Aorta (tissue), 5 donors: ENCODE measurements at regions not wholly inside any gene's neighbourhood (a gene's known extent, or its start where the extent isn't known, plus 50 kb on each side); places are given as distances from the start of the nearest gene placed in this dataset.

Source experiments
- ATAC-seq: fragments of 200-7000 bp; cut with Tn5 transposase; one replicate; pipeline ENCODE4 v1.9.1; 2022; ENCODE audit warnings: moderate library complexity; ENCODE audit not compliant: low FRiP score
- DNase-seq, 2 donors: peaks; one replicate each; pipeline ENCODE4 v3.0.0-alpha.2; 2020
- H3K27ac ChIP-seq, 2 donors: one replicate each; pipeline ENCODE4 v1.5.1; 2013; ENCODE audit warnings: low read length in 2 of 2, mild to moderate bottlenecking in 2 of 2, moderate library complexity in 2 of 2, control low read depth in 1 of 2, inconsistent platforms in 1 of 2, low read depth in 1 of 2
- H3K27me3 ChIP-seq, 2 donors: one replicate each; pipeline ENCODE4 v1.6.1; 2013; ENCODE audit warnings: control low read depth in 1 of 2, low read length in 1 of 2, mild to moderate bottlenecking in 1 of 2, moderate library complexity in 1 of 2; ENCODE audit not compliant: insufficient read depth in 2 of 2, control insufficient read depth in 1 of 2
- H3K36me3 ChIP-seq, 2 donors: one replicate each; pipeline ENCODE4 v1.6.1; 2013; ENCODE audit warnings: control low read depth in 1 of 2, low read length in 1 of 2, mild to moderate bottlenecking in 1 of 2; ENCODE audit not compliant: insufficient read depth in 2 of 2, control insufficient read depth in 1 of 2
- H3K4me1 ChIP-seq, 2 donors: one replicate each; pipeline ENCODE4 v1.6.1; 2013; ENCODE audit warnings: low read length in 2 of 2, control low read depth in 1 of 2, mild to moderate bottlenecking in 1 of 2, moderate library complexity in 1 of 2; ENCODE audit not compliant: insufficient read depth in 2 of 2, control insufficient read depth in 1 of 2
- H3K4me3 ChIP-seq, 2 donors: one replicate each; pipeline ENCODE4 v1.5.1; 2013; ENCODE audit warnings: low read length in 2 of 2, control low read depth in 1 of 2, mild to moderate bottlenecking in 1 of 2
- H3K9me3 ChIP-seq: one replicate; pipeline ENCODE4 v1.6.1; 2013; ENCODE audit warnings: mild to moderate bottlenecking, low read length; ENCODE audit not compliant: control insufficient read depth
- WGBS, 2 donors: extraction: QIAGEN DNeasy Blood & Tissue Kit; methylation state at CpG; one replicate each; pipeline ENCODE4 v1.1.7; 2013; 5-methylcytosine and 5-hydroxymethylcytosine counted together
- intact Hi-C, 2 donors: fragments of 100-400 bp; cut with DNase I; formaldehyde crosslinking; loops; one replicate each; pipeline versions ENCODE4 v1.14.2 to v1.15.0; 2022
- donor health status: healthy with polysubstance abuse.
- donor health status: Bipolar disorder and iron deficiency.
- donor health status: DM: no; HTN: no; CAD: no.
- donor health status: DM: no; HTN: no; CAD: no.
- donor health status: DM: yes; HTN: yes; CAD: no.

DNA sequence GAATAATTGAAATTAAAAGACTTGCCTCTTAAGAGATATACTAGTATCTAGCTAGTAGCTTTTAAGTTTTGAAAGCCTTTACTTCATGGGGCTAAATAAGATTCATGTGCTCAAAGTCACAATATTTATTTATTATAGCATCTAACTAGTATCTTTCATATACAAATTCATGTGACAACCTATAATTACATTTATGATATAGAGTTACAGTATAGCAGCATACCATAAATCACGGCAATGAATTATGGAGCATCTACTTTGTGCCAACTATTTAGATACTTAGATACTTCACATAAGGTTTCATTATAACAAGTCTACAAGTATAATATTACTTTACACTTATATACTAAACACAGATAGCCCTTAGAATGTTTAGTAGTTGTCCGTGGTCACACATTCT, 229.4 kb downstream of the TPRG1 start:
- intact Hi-C loops, result no loop called here
- Histone ChIP-seq H3K4me3 (no peak overlapping the region), H3K4me1 (no peaks in the 10 kb centered on the region), H3K36me3 (no peaks in the 10 kb centered on the region), H3K9me3 (no peaks in the 10 kb centered on the region), H3K27me3 (no peaks in the 10 kb centered on the region), H3K27ac (no peak overlapping the region)
- ATAC-seq (no peak), DNase-seq (no peak)
- WGBS, 2 donors, result 97 to 100% methylated on average over 2 of the region's 2 CpGs

DNA sequence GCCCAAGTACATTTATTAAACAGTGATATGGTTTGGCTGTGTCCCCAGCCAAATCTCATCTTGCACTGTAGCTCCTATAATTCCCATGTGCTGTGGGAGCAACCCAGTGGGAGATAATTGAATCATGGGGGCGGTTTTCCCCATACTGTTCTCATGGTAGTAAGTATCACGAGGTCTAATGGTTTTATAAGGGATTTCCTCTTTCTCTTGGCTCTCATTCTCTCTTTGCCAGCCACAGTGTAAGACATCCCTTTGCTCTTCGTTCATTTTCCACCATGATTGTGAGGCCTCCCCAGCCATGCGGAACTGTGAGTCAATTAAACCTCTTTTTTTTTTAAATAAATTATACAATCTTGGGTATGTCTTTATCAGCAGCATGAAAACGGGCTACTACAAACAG, 228.0 kb upstream of the TP63 start:
- intact Hi-C loops, result no loop called here
- WGBS, 2 donors, result 82 to 88% methylated on average over 5 of the region's 5 CpGs
- DNase-seq (no peak), ATAC-seq (no peak)
- Histone ChIP-seq H3K36me3 (no peaks in the 10 kb centered on the region), H3K4me1 (no peaks in the 10 kb centered on the region), H3K27me3 (no peaks in the 10 kb centered on the region), H3K9me3 (no peaks in the 10 kb centered on the region), H3K27ac (no peak overlapping the region), H3K4me3 (no peak overlapping the region)

DNA sequence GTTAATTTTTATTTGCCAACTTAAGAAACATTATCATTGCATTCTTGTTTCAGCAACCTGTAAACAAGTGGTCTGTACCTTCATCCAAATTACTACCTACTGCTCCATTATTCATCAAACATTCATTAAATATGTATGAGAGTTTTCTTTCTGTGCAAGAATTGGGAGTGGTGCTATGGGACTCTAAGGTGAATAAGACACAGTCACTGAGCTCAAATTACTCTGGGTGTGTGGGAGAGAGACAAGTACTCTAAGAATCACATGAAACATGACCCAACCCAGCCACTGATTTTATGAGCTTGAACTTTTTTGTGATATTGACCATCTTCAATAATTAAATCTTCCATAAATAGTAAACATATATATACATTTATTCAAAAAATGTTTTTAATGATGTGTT, 227.2 kb upstream of the TP63 start:
- intact Hi-C loops, result no loop called here
- no peaks in the 10 kb centered on the region for H3K4me1 ChIP-seq
- no peaks in the 10 kb centered on the region for H3K9me3 ChIP-seq
- ATAC-seq (no peak), DNase-seq (no peak)
- H3K27ac ChIP-seq, result no peak overlapping the region
- H3K36me3 ChIP-seq, result no peaks in the 10 kb centered on the region
- H3K27me3 ChIP-seq, result no peaks in the 10 kb centered on the region
- H3K4me3 ChIP-seq, result no peak overlapping the region

DNA sequence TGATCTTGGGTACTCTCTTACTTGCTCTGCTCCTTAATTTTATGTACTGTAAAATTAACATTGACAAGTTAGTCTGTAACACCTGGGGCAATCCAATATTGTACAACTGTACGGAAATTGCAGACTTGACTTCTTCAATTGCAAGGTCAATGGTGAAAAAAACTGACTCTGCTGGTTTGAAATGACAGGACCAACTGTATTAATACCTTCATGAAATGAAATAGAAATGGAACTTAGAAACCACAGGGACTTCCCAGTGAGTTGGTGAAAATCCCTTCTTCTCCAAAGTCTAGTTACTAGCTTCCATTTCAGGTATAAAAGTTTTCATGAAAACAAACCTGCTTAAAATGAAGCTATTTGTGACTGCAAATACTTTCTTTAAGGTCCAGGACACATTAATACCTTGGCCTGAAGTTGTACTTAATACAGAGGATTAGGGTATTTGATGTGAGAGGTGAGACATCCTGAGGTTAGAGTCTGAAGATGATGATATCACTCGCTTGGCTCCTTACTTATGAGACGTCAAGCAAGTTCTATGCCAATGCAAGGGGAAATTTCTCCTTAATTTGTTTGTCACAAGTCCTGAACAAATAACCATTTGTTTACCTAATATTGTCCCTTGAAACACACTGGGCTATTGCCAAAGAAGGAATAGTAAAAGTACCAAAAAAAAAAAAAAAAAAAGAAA, 226.2 kb upstream of the TP63 start:
- 87 to 88% methylated on average over 3 of the region's 3 CpGs for WGBS, 2 donors
- no peaks in the 10 kb centered on the region for H3K4me1 ChIP-seq
- ATAC-seq (no peak), DNase-seq (no peak)
- no peaks in the 10 kb centered on the region for H3K9me3 ChIP-seq
- H3K36me3 ChIP-seq, result no peaks in the 10 kb centered on the region
- H3K27ac ChIP-seq, result no peak overlapping the region
- intact Hi-C loops, result no loop called here
- no peak overlapping the region for H3K4me3 ChIP-seq
- H3K27me3 ChIP-seq, result no peaks in the 10 kb centered on the region

DNA sequence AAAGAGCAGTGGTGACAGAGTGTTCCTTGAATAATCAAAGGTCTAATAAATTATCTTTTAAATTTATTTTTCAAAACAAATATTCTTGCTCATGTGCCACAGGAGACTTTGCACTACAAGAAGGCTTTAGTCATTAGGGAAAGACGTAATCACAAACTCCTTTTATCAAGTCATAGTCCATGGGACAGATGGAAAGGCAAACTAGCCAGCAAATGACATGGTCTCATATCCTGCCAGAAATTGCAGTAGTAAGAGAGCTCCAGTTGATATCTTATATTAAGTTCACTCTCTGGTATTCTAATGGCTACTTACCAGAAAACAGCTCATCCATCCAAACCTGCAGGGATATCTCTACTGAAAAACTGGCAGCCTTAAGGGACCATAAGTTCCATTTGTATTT, 225.0 kb upstream of the TP63 start:
- no peak for DNase-seq
- no peak overlapping the region for H3K4me3 ChIP-seq
- H3K27me3 ChIP-seq, result no peaks in the 10 kb centered on the region
- H3K27ac ChIP-seq, result no peak overlapping the region
- H3K9me3 ChIP-seq, result no peaks in the 10 kb centered on the region
- no peak for ATAC-seq
- WGBS, 2 donors, result 60 to 64% methylated on average over 1 of the region's 1 CpG
- intact Hi-C loops, result no loop called here
- no peaks in the 10 kb centered on the region for H3K36me3 ChIP-seq
- no peaks in the 10 kb centered on the region for H3K4me1 ChIP-seq

DNA sequence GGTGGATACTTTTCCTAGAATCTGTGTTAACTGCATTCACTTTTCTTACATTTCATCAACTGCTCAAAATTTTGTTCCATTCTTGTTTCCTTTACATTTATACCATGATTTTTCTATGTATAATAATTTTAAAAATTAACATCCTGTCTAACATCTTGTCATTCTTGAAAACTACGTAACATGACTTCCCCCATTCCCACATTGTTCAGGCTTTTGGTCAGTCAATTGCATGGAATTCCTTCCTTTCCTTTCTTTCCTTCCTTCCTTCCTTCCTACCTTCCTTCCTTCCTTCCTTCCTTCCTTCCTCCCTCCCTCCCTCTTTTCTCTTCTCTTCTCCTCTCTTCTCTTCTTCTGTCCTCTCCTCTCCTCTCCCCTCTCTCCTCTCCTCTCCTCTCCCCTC, 220.7 kb upstream of the TP63 start:
- intact Hi-C loops, result no loop called here
- DNase-seq (no peak), ATAC-seq (no peak)
- H3K27ac ChIP-seq, result no peak overlapping the region
- 90 to 96% methylated on average over 1 of the region's 1 CpG for WGBS, 2 donors
- no peaks in the 10 kb centered on the region for H3K9me3 ChIP-seq
- H3K27me3 ChIP-seq, result no peaks in the 10 kb centered on the region
- H3K4me1 ChIP-seq, result no peaks in the 10 kb centered on the region
- H3K4me3 ChIP-seq, result no peak overlapping the region
- no peaks in the 10 kb centered on the region for H3K36me3 ChIP-seq

DNA sequence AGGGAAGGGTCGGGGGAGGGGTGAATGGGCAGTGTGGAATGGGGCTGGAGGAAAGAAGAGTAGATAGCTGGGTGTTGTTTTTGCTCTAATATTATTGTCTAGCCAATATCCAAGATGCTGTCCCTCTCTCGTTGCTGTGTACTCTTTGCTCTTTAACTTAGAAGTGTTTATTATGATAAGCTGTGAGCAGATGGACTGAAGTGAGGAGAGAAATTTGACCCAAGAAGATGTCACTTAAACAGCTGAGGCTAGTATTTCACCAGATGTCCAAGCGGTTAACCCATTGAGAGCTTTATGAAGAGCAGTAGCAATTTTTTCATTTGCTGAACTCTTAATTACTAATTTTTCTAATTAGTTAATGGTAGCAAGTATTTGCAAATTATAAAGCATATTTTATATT, 212.2 kb upstream of the TP63 start:
- Histone ChIP-seq H3K27ac (no peak overlapping the region), H3K36me3 (no peaks in the 10 kb centered on the region), H3K27me3 (no peaks in the 10 kb centered on the region), H3K9me3 (no peaks in the 10 kb centered on the region), H3K4me1 (no peaks in the 10 kb centered on the region), H3K4me3 (no peak overlapping the region)
- DNase-seq (no peak), ATAC-seq (no peak)
- WGBS, 2 donors, result 39 to 66% methylated on average over 3 of the region's 3 CpGs
- intact Hi-C loops, result no loop called here

DNA sequence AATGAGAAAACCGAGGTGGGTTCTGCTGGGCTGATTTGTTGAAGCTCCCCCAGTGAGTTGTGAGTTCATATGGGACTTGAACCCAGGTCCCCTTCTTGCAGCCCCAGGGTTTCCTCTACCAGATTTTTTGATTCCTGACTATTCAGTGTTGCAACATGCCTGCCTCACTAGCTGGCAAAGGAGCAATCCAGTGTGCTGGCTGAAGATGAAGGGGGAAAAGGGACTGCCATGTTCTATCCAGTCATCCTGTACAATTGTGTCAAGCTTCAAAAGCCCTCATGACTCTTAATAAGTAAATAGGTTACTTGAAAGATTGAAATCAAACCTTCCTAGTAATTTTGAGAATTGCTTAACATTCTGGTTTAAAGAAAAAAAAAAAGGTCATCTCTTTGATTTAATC, 211.5 kb upstream of the TP63 start:
- intact Hi-C loops, result no loop called here
- H3K27ac ChIP-seq, result no peak overlapping the region
- H3K4me3 ChIP-seq, result no peak overlapping the region
- no peaks in the 10 kb centered on the region for H3K27me3 ChIP-seq
- H3K9me3 ChIP-seq, result no peaks in the 10 kb centered on the region
- 73 to 80% methylated on average over 1 of the region's 1 CpG for WGBS, 2 donors
- DNase-seq (no peak), ATAC-seq (no peak)
- H3K4me1 ChIP-seq, result no peaks in the 10 kb centered on the region
- no peaks in the 10 kb centered on the region for H3K36me3 ChIP-seq

DNA sequence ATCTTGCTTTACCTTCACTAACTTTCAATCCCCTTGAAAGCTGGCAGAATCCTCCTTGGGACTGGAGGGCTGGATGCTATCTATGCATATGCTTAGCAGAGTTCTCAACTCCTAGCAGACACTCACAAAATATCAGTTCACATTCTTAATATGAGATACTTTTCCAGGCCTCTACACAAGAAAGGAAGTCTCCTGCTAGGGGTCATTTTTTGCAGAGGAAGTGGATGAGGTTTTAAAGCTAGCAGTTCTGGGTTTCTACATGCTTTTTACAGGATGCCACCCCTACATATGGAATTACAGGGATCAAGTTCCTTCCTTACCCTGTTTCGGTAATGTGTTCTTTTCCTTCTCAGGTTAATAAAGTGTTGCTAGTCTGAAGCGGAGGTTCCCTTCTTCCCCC, 206.3 kb upstream of the TP63 start:
- intact Hi-C loops, result no loop called here
- ATAC-seq (no peak), DNase-seq (no peak)
- no peaks in the 10 kb centered on the region for H3K9me3 ChIP-seq
- no peak overlapping the region for H3K4me3 ChIP-seq
- H3K27ac ChIP-seq, result no peak overlapping the region
- H3K4me1 ChIP-seq, result no peaks in the 10 kb centered on the region
- WGBS, 2 donors, result 97 to 98% methylated on average over 2 of the region's 2 CpGs
- no peaks in the 10 kb centered on the region for H3K36me3 ChIP-seq
- no peaks in the 10 kb centered on the region for H3K27me3 ChIP-seq
